HepG2 (cell line): ENCODE measurements at regions not wholly inside any gene's neighbourhood (a gene's known extent, or its start where the extent isn't known, plus 50 kb on each side); places are given as distances from the start of the nearest gene placed in this dataset.
A peak's percentile ranks its signal among the peaks of the same experiment; 100 is the strongest.

Experiments used
- DNMT1 ChIP-seq: sonication (generic); formaldehyde crosslinking; IDR thresholded peaks from 2 replicates; pipeline ENCODE4 v1.5.1; 2020; ENCODE audit warnings: mild to moderate bottlenecking, missing genetic modification reagents
- DZIP1 ChIP-seq: sonication (generic); formaldehyde crosslinking; IDR thresholded peaks from 2 replicates; pipeline ENCODE4 v1.5.0; 2020; ENCODE audit warnings: mild to moderate bottlenecking, missing genetic modification reagents
- ESRRA ChIP-seq: sonication (generic); formaldehyde crosslinking; IDR thresholded peaks from 2 replicates; pipeline ENCODE4 v1.5.1; 2020; ENCODE audit warnings: mild to moderate bottlenecking, low read depth, missing genetic modification reagents
- RBM39 ChIP-seq: fragments of 200-400 bp; formaldehyde crosslinking; IDR thresholded peaks from one replicate; pipeline ENCODE4 v1.6.1; 2018; ENCODE audit warnings: antibody characterized with exemption, mild to moderate bottlenecking, low read depth, low read length; ENCODE audit not compliant: poor library complexity, severe bottlenecking
- RFX3 ChIP-seq: IDR thresholded peaks from 2 replicates; pipeline ENCODE4 v1.6.1; 2016; ENCODE audit warnings: missing biosample characterization, missing genetic modification reagents
- THYN1 ChIP-seq: sonication (generic); formaldehyde crosslinking; IDR thresholded peaks from 2 replicates; pipeline ENCODE4 v1.8.1; 2023; ENCODE audit warnings: low read depth, mild to moderate bottlenecking, moderate library complexity, missing genetic modification reagents, borderline replicate concordance
- YEATS4 ChIP-seq: sonication (generic); formaldehyde crosslinking; IDR thresholded peaks from 2 replicates; pipeline ENCODE4 v1.4.0; 2020; ENCODE audit warnings: missing genetic modification reagents, borderline replicate concordance
- ZBTB44 ChIP-seq: sonication (generic); formaldehyde crosslinking; IDR thresholded peaks from 2 replicates; pipeline ENCODE4 v1.4.0; 2020; ENCODE audit warnings: missing genetic modification reagents
- ZBTB7A ChIP-seq: sonication (generic); formaldehyde crosslinking; IDR thresholded peaks from 2 replicates; pipeline ENCODE4 v1.8.0; 2022; ENCODE audit warnings: mild to moderate bottlenecking, missing genetic modification reagents
- ZFP36L1 ChIP-seq: sonication (generic); formaldehyde crosslinking; IDR thresholded peaks from 2 replicates; pipeline ENCODE4 v1.8.0; 2022; ENCODE audit warnings: mild to moderate bottlenecking, missing genetic modification reagents, moderate library complexity
- ZNF660 ChIP-seq: sonication (generic); formaldehyde crosslinking; IDR thresholded peaks from 2 replicates; pipeline ENCODE4 v1.5.1; 2020; ENCODE audit warnings: mild to moderate bottlenecking, low read depth, missing genetic modification reagents, borderline replicate concordance
- TF ChIP-seq, protein P1 (sequence below), 2 experiments: sonication (generic) in 1 of 2; formaldehyde crosslinking in 1 of 2; IDR thresholded peaks; 2 replicates each; pipeline versions ENCODE4 v1.4.0 to v1.6.1; 2016 to 2020; ENCODE audit warnings: borderline replicate concordance in 1 of 2, low read depth in 1 of 2, mild to moderate bottlenecking in 1 of 2, missing genetic modification reagents in 1 of 2
- TF ChIP-seq, protein P2 (sequence below): fragments of 450-650 bp; IDR thresholded peaks from 2 replicates; pipeline ENCODE4 v1.6.1; 2016
- TF ChIP-seq, protein P3 (sequence below): sonication (generic); formaldehyde crosslinking; conservative IDR thresholded peaks from 2 replicates; pipeline ENCODE4 v1.8.0; 2022; ENCODE audit warnings: missing genetic modification reagents

DNA sequence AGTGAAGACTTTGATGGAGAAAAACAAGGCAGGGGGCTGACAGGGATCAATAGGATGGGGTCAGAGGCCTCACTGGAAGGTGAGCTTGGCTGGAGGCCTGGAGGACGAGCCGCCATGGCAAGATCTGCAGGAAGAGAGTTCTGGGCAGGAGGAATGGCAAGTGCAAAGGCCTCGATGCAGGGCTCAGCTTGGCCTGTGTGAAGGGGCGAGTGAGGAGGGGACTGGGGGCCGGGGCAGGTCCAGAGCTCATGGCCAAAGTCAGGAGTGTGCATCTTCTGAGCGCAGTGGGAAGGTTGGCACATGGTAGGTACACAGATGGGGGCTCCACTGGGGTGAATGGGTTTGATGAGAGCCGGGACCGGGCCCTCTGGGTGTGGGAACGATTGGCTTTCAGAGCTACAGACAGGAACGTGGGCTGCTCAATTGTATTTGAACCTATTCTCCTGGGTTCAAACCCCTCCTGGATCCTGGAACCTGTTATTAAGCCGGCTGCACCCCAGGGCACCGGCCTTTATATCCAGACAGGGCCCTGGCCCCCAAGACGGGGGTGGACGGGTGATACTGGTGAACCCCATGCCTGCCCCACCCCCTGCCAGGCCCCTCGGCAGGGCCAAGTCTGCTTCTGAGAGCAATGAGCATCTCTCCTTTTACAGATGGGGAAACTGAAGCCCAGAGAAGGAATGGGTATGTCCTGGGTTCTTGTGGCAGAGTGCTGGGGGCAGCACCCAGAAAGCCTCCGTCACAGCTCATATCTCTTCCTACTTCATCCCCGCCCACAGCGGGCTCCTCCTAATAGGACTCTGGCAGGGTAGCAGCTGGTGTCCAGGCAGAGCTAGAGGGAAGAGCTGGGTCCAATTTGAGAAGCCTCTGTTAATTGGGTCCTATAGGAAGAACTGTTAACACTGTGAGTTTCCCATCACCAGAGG, 106.1 kb downstream of the CEBPB start (continued):
- TF ChIP-seq, protein P1, sequence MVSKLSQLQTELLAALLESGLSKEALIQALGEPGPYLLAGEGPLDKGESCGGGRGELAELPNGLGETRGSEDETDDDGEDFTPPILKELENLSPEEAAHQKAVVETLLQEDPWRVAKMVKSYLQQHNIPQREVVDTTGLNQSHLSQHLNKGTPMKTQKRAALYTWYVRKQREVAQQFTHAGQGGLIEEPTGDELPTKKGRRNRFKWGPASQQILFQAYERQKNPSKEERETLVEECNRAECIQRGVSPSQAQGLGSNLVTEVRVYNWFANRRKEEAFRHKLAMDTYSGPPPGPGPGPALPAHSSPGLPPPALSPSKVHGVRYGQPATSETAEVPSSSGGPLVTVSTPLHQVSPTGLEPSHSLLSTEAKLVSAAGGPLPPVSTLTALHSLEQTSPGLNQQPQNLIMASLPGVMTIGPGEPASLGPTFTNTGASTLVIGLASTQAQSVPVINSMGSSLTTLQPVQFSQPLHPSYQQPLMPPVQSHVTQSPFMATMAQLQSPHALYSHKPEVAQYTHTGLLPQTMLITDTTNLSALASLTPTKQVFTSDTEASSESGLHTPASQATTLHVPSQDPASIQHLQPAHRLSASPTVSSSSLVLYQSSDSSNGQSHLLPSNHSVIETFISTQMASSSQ (IDR thresholded peaks at IDR 0.05; ENCODE audit: low read depth), result no peak
- TF ChIP-seq, protein P1 (CRISPR knock-in tag; IDR thresholded peaks at IDR 0.05; ENCODE audit: borderline replicate concordance), result no peak; the same call in 1 of the 2 replicates
- TF ChIP-seq DNMT1 (CRISPR knock-in tag) (no peak), DZIP1 (CRISPR knock-in tag) (0 out of 2 replicates have a peak, but pooled peaks have one; percentile 40), ZBTB7A (CRISPR knock-in tag) (peak; percentile 90), YEATS4 (CRISPR knock-in tag) (0 out of 2 replicates have a peak, but pooled peaks have one; percentile 12), RBM39 (no peak), ESRRA (CRISPR knock-in tag) (peak; percentile 67; the same call in 1 of the 2 replicates), RFX3 (no peak), ZNF660 (CRISPR knock-in tag) (no peak), ZBTB44 (no peak), THYN1 (CRISPR knock-in tag) (no peak), ZFP36L1 (CRISPR knock-in tag) (no peak)
- TF ChIP-seq, protein P2, sequence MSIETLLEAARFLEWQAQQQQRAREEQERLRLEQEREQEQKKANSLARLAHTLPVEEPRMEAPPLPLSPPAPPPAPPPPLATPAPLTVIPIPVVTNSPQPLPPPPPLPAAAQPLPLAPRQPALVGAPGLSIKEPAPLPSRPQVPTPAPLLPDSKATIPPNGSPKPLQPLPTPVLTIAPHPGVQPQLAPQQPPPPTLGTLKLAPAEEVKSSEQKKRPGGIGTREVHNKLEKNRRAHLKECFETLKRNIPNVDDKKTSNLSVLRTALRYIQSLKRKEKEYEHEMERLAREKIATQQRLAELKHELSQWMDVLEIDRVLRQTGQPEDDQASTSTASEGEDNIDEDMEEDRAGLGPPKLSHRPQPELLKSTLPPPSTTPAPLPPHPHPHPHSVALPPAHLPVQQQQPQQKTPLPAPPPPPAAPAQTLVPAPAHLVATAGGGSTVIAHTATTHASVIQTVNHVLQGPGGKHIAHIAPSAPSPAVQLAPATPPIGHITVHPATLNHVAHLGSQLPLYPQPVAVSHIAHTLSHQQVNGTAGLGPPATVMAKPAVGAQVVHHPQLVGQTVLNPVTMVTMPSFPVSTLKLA, result no peak
- TF ChIP-seq, protein P3, sequence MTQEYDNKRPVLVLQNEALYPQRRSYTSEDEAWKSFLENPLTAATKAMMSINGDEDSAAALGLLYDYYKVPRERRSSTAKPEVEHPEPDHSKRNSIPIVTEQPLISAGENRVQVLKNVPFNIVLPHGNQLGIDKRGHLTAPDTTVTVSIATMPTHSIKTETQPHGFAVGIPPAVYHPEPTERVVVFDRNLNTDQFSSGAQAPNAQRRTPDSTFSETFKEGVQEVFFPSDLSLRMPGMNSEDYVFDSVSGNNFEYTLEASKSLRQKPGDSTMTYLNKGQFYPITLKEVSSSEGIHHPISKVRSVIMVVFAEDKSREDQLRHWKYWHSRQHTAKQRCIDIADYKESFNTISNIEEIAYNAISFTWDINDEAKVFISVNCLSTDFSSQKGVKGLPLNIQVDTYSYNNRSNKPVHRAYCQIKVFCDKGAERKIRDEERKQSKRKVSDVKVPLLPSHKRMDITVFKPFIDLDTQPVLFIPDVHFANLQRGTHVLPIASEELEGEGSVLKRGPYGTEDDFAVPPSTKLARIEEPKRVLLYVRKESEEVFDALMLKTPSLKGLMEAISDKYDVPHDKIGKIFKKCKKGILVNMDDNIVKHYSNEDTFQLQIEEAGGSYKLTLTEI (CRISPR knock-in tag), result no peak
